Lower leg skin (tissue), 4 donors: ENCODE measurements at regions not wholly inside any gene's neighbourhood (a gene's known extent, or its start where the extent isn't known, plus 50 kb on each side); places are given as distances from the start of the nearest gene placed in this dataset.

Experiments
- DNase-seq, 2 donors: peaks; one replicate each; pipeline ENCODE4 v3.0.0-alpha.2; 2019; ENCODE audit warnings: low spot score in 2 of 2
- H3K4me3 ChIP-seq: fragments of 200-600 bp; sonication (generic); 2 replicates; pipeline ENCODE4 v1.5.1; 2017; ENCODE audit warnings: mild to moderate bottlenecking, low read depth; ENCODE audit not compliant: poor library complexity, severe bottlenecking
- CTCF ChIP-seq, 3 donors: fragments of 450-650 bp; IDR thresholded peaks; one replicate each; pipeline ENCODE4 v1.5.1; 2016; ENCODE audit warnings: antibody characterized with exemption in 3 of 3, mild to moderate bottlenecking in 3 of 3, moderate library complexity in 2 of 3
- POLR2A ChIP-seq, 2 donors: fragments of 450-650 bp; IDR thresholded peaks; one replicate each; pipeline ENCODE4 v1.6.1; 2016 to 2017; ENCODE audit warnings: antibody characterized with exemption in 2 of 2, mild to moderate bottlenecking in 1 of 2, moderate library complexity in 1 of 2
- WGBS, 2 donors: methylation state at CpG; one replicate each; pipeline ENCODE4 v1.1.5; 2018; 5-methylcytosine and 5-hydroxymethylcytosine counted together
- intact Hi-C: fragments of 100-400 bp; cut with DNase I; formaldehyde crosslinking; loops from one replicate; pipeline ENCODE4 v1.15.0; 2023; ENCODE audit warnings: low total_unique reads

- TF ChIP-seq POLR2A (IDR thresholded peaks at IDR 0.05) (no peak), CTCF (IDR thresholded peaks at IDR 0.05) (no peak)
- 67 to 74% methylated on average over 1 of the region's 1 CpG for WGBS, 2 donors
- H3K4me3 ChIP-seq = no peak overlapping the region
- intact Hi-C loops = no loop called here
- no peak for DNase-seq
These were observed 634.5 kb downstream of the LTN1 start for GRCh38 chr21:28358170-28358569.

GRCh38 chr21:28357743-28358142 is 634.9 kb downstream of the LTN1 start:
- no peak for TF ChIP-seq POLR2A (IDR thresholded peaks at IDR 0.05)
- no peak for TF ChIP-seq CTCF (IDR thresholded peaks at IDR 0.05)
- 76 to 81% methylated on average over 3 of the region's 3 CpGs for WGBS, 2 donors
- no peak overlapping the region for H3K4me3 ChIP-seq
- DNase-seq = no peak
- intact Hi-C loops = no loop called here

- intact Hi-C loops = no loop called here
- WGBS, 2 donors = 94 to 95% methylated on average over 2 of the region's 2 CpGs
These were observed 636.3 kb downstream of the LTN1 start for GRCh38 chr21:28356422-28356821.

GRCh38 chr21:28345934-28346333 is 646.7 kb downstream of the LTN1 start:
- TF ChIP-seq CTCF (IDR thresholded peaks at IDR 0.05) = no peak
- TF ChIP-seq POLR2A (IDR thresholded peaks at IDR 0.05) = no peak
- no peak overlapping the region for H3K4me3 ChIP-seq
- 82 to 86% methylated on average over 2 of the region's 2 CpGs for WGBS, 2 donors
- intact Hi-C loops = no loop called here
- no peak for DNase-seq

More at GRCh38 chr21:28356422-28356821, 636.3 kb downstream of the LTN1 start:
- no peak for TF ChIP-seq CTCF (IDR thresholded peaks at IDR 0.05)
- TF ChIP-seq POLR2A (IDR thresholded peaks at IDR 0.05) = no peak
- no peak for DNase-seq
- H3K4me3 ChIP-seq = no peak overlapping the region

- 72 to 74% methylated on average over 1 of the region's 1 CpG for WGBS, 2 donors
- no peak for TF ChIP-seq CTCF (IDR thresholded peaks at IDR 0.05)
- TF ChIP-seq POLR2A (IDR thresholded peaks at IDR 0.05) = no peak
- H3K4me3 ChIP-seq = no peak overlapping the region
- DNase-seq = no peak
- intact Hi-C loops = no loop called here
These were observed 647.7 kb downstream of the LTN1 start for GRCh38 chr21:28344985-28345384.

- H3K4me3 ChIP-seq = no peak overlapping the region
- no peak for DNase-seq
- 89 to 91% methylated on average over 2 of the region's 2 CpGs for WGBS, 2 donors
These were observed 650.4 kb downstream of the LTN1 start for GRCh38 chr21:28342212-28342810.

More at GRCh38 chr21:28342212-28342810, 650.4 kb downstream of the LTN1 start:
- intact Hi-C loops = no loop called here
- no peak for TF ChIP-seq POLR2A (IDR thresholded peaks at IDR 0.05)
- TF ChIP-seq CTCF (IDR thresholded peaks at IDR 0.05) = no peak
